ENCODE measurements at regions not wholly inside any gene's neighbourhood (a gene's known extent, or its start where the extent isn't known, plus 50 kb on each side); places are given as distances from the start of the nearest gene placed in this dataset.

DNA sequence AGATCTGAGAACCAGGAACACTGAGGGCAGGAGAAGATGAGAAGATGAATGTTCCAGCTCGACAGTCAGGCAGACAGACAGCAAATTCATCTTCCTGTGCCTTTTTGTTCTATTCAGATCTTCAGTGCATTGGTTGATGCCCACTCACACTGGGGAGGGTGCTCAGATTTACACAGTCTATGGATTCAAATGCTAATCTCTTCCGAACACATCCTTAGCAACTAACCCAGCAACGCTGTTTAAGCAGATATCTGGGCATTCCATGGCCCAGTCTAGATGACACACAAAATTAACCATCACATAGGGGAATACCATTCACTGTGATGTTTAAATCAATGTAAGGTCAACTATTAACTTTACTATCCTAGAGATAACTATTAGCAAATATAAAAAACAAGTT is 571.9 kb downstream of the NYAP2 start:
- TF ChIP-seq, protein P1, sequence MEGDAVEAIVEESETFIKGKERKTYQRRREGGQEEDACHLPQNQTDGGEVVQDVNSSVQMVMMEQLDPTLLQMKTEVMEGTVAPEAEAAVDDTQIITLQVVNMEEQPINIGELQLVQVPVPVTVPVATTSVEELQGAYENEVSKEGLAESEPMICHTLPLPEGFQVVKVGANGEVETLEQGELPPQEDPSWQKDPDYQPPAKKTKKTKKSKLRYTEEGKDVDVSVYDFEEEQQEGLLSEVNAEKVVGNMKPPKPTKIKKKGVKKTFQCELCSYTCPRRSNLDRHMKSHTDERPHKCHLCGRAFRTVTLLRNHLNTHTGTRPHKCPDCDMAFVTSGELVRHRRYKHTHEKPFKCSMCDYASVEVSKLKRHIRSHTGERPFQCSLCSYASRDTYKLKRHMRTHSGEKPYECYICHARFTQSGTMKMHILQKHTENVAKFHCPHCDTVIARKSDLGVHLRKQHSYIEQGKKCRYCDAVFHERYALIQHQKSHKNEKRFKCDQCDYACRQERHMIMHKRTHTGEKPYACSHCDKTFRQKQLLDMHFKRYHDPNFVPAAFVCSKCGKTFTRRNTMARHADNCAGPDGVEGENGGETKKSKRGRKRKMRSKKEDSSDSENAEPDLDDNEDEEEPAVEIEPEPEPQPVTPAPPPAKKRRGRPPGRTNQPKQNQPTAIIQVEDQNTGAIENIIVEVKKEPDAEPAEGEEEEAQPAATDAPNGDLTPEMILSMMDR (IDR thresholded peaks at IDR 0.05), result no peak
- TF ChIP-seq POLR2AphosphoS5 (IDR thresholded peaks at IDR 0.05) (no peak), POLR2A (IDR thresholded peaks at IDR 0.05; ENCODE audit: low read depth) (no peak), EP300 (IDR thresholded peaks at IDR 0.05) (no peak)

All from esophagus muscularis mucosa (tissue), 4 donors.